SK-N-SH (cell line): ENCODE measurements at regions not wholly inside any gene's neighbourhood (a gene's known extent, or its start where the extent isn't known, plus 50 kb on each side); places are given as distances from the start of the nearest gene placed in this dataset.

Experiments used
- CTCF ChIA-PET: fragments of 300-600, 350-600 bp; formaldehyde crosslinking; extraction: SDS; loops from one replicate; lab custom pipeline; 2021; lab: Yijun Ruan, JAX
- POLR2A ChIA-PET: fragments of 350-600 bp; sonication (Branson Sonifier 250); formaldehyde crosslinking; extraction: SDS; loops from one replicate; lab custom pipeline; 2020; ENCODE audit warnings: antibody characterized with exemption, inconsistent platforms; lab: Yijun Ruan, JAX
- DNase-seq: peaks from one replicate; pipeline ENCODE4 v3.0.0; 2012
- H2AFZ ChIP-seq: fragments of 200-600 bp; sonication (generic); 2 replicates; pipeline ENCODE4 v1.8.1; 2016; ENCODE audit warnings: antibody characterized with exemption, mild to moderate bottlenecking, low read depth
- H3F3A ChIP-seq: fragments of 200-600 bp; sonication (generic); replicated peaks from 2 replicates; pipeline ENCODE3; 2016; ENCODE audit warnings: antibody characterized with exemption, mild to moderate bottlenecking; ENCODE audit not compliant: insufficient read depth
- H3K27ac ChIP-seq, 2 experiments: fragments of 200-500 bp in 1 of 2; fragments of 200-600 bp in 1 of 2; sonication (Bioruptor generic) in 1 of 2; sonication (generic), shearing (Covaris generic) in 1 of 2; 2 replicates each; pipeline versions ENCODE4 v1.5.1 to v1.6.1; 2014 to 2016; ENCODE audit warnings: low read depth in 2 of 2, inconsistent platforms in 1 of 2, low read length in 1 of 2, mild to moderate bottlenecking in 1 of 2, mixed read lengths in 1 of 2
- H3K27me3 ChIP-seq: fragments of 200-600 bp; sonication (generic), shearing (Covaris generic); 2 replicates; pipeline ENCODE4 v1.6.1; 2016; ENCODE audit warnings: mixed run types; ENCODE audit not compliant: insufficient read depth
- H3K36me3 ChIP-seq, 2 experiments: fragments of 200-500 bp in 1 of 2; fragments of 200-600 bp in 1 of 2; sonication (Bioruptor generic) in 1 of 2; sonication (generic) in 1 of 2; replicated peaks in 1 of 2; 2 replicates each; pipeline versions ENCODE3 to v1.5.1; 2014 to 2016; ENCODE audit warnings: low read length in 1 of 2, mild to moderate bottlenecking in 1 of 2; ENCODE audit not compliant: insufficient read depth in 2 of 2, control insufficient read depth in 1 of 2
- H3K4me1 ChIP-seq, 2 experiments: fragments of 200-500 bp in 1 of 2; fragments of 200-600 bp in 1 of 2; sonication (Bioruptor generic) in 1 of 2; sonication (generic), shearing (Covaris generic) in 1 of 2; 2 replicates each; pipeline versions ENCODE4 v1.5.1 to v1.6.1; 2014 to 2016; ENCODE audit warnings: low read depth in 1 of 2, low read length in 1 of 2, mixed run types in 1 of 2; ENCODE audit not compliant: insufficient read depth in 2 of 2, control insufficient read depth in 1 of 2
- H3K4me2 ChIP-seq: fragments of 200-600 bp; sonication (generic), shearing (Covaris generic); 2 replicates; pipeline ENCODE4 v1.6.1; 2017; ENCODE audit warnings: mixed run types
- H3K4me3 ChIP-seq, 2 experiments: fragments of 200-500 bp in 1 of 2; fragments of 200-600 bp in 1 of 2; sonication (Bioruptor generic) in 1 of 2; sonication (generic), shearing (Covaris generic) in 1 of 2; 2 replicates each; pipeline versions ENCODE4 v1.5.1 to v1.8.1; 2014 to 2016; ENCODE audit warnings: low read depth in 2 of 2, inconsistent platforms in 1 of 2, low read length in 1 of 2, mild to moderate bottlenecking in 1 of 2, mixed read lengths in 1 of 2, moderate library complexity in 1 of 2
- H3K79me2 ChIP-seq: fragments of 200-600 bp; sonication (generic); 2 replicates; pipeline ENCODE4 v1.8.1; 2017; ENCODE audit warnings: mild to moderate bottlenecking; ENCODE audit not compliant: insufficient read depth
- H3K9ac ChIP-seq: fragments of 200-600 bp; sonication (generic); 2 replicates; pipeline ENCODE4 v1.6.1; 2017; ENCODE audit warnings: mixed run types
- H3K9me2 ChIP-seq: fragments of 200-600 bp; sonication (generic); 2 replicates; pipeline ENCODE4 v1.6.1; 2017; ENCODE audit warnings: mixed run types
- H3K9me3 ChIP-seq: fragments of 200-600 bp; sonication (generic); 2 replicates; pipeline ENCODE4 v1.6.1; 2017; ENCODE audit warnings: mixed run types, mild to moderate bottlenecking, moderate library complexity
- H4K20me1 ChIP-seq: fragments of 200-600 bp; sonication (generic); 2 replicates; pipeline ENCODE4 v1.6.1; 2017; ENCODE audit warnings: mild to moderate bottlenecking, mixed run types; ENCODE audit not compliant: insufficient read depth
- CTCF ChIP-seq: fragments of 200-600 bp; sonication (generic); IDR thresholded peaks from 2 replicates; pipeline ENCODE4 v1.6.1; 2017; ENCODE audit warnings: antibody characterized with exemption, mild to moderate bottlenecking, moderate library complexity
- ELF1 ChIP-seq: IDR thresholded peaks from 2 replicates; pipeline ENCODE4 v1.4.0; 2012
- EZH2phosphoT487 ChIP-seq: fragments of 200-600 bp; sonication (generic); IDR thresholded peaks from 2 replicates; pipeline ENCODE4 v1.6.1; 2017; ENCODE audit warnings: low read depth, mixed run types, mild to moderate bottlenecking, antibody characterized with exemption, moderate library complexity, borderline replicate concordance
- FOXJ3 ChIP-seq: sonication (generic); formaldehyde crosslinking; IDR thresholded peaks from 2 replicates; pipeline ENCODE4 v1.5.1; 2020; ENCODE audit warnings: mild to moderate bottlenecking, missing genetic modification reagents
- FOXM1 ChIP-seq: IDR thresholded peaks from 2 replicates; pipeline ENCODE4 v1.4.0; 2012; ENCODE audit warnings: low read depth, mild to moderate bottlenecking
- GABPA ChIP-seq: IDR thresholded peaks from 2 replicates; pipeline ENCODE4 v1.4.0; 2012; ENCODE audit warnings: low read depth, mild to moderate bottlenecking
- GATA2 ChIP-seq: sonication (generic); formaldehyde crosslinking; IDR thresholded peaks from 2 replicates; pipeline ENCODE4 v1.5.0; 2020; ENCODE audit warnings: mild to moderate bottlenecking, missing genetic modification reagents
- IRF3 ChIP-seq: fragments of 150-350 bp; IDR thresholded peaks from 2 replicates; pipeline ENCODE4 v1.6.1; 2016; ENCODE audit warnings: mild to moderate bottlenecking, low read depth, low read length
- JUND ChIP-seq: IDR thresholded peaks from 2 replicates; pipeline ENCODE4 v1.4.0; 2012
- MEF2A ChIP-seq: IDR thresholded peaks from 2 replicates; pipeline ENCODE4 v1.4.0; 2012; ENCODE audit warnings: low read depth, borderline replicate concordance
- MXI1 ChIP-seq: IDR thresholded peaks from 2 replicates; pipeline ENCODE4 v1.6.1; 2012; ENCODE audit warnings: mild to moderate bottlenecking, low read depth, low read length, improper control_type of control experiment
- NFIC ChIP-seq: IDR thresholded peaks from 2 replicates; pipeline ENCODE4 v1.4.0; 2012; ENCODE audit warnings: borderline replicate concordance
- PBX3 ChIP-seq: IDR thresholded peaks from 2 replicates; pipeline ENCODE4; 2012
- RAD21 ChIP-seq: IDR thresholded peaks from 2 replicates; pipeline ENCODE4 v1.6.1; 2012; ENCODE audit warnings: mild to moderate bottlenecking, low read length
- RCOR1 ChIP-seq: fragments of 150-350 bp; IDR thresholded peaks from 2 replicates; pipeline ENCODE4 v1.6.1; 2017; ENCODE audit warnings: antibody characterized with exemption, low read length
- SIN3A ChIP-seq: IDR thresholded peaks from 2 replicates; pipeline ENCODE4 v1.6.1; 2012; ENCODE audit warnings: low read depth, mild to moderate bottlenecking, low read length, moderate library complexity, borderline replicate concordance
- SMC3 ChIP-seq: IDR thresholded peaks from 2 replicates; pipeline ENCODE4 v1.6.1; 2012; ENCODE audit warnings: low read depth, low read length, improper control_type of control experiment
- USF1 ChIP-seq: IDR thresholded peaks from 2 replicates; pipeline ENCODE4 v1.4.0; 2012; ENCODE audit warnings: low read depth, borderline replicate concordance
- USF2 ChIP-seq: fragments of 150-350 bp; IDR thresholded peaks from 2 replicates; pipeline ENCODE4 v1.6.1; 2017; ENCODE audit warnings: antibody characterized with exemption, low read length, low read depth, borderline replicate concordance
- WGBS: methylation state at CpG from one replicate; pipeline ENCODE4 v1.1.6; 2017; ENCODE audit warnings: low lambda C conversion rate; 5-methylcytosine and 5-hydroxymethylcytosine counted together

- no peaks in the 10 kb centered on the region for H4K20me1 ChIP-seq
- H3K9me2 ChIP-seq: no peaks in the 10 kb centered on the region
- no peaks in the 10 kb centered on the region for H3K79me2 ChIP-seq
- H3K9ac ChIP-seq: no peak overlapping the region
- H2AFZ ChIP-seq: no peak overlapping the region
- H3K27me3 ChIP-seq: peaks cover 16% of the 10 kb centered on the region
- no peaks in the 10 kb centered on the region for H3K4me1 ChIP-seq
- ChIA-PET POLR2A (no interaction called here), CTCF (interaction anchor here (2.7 kb wide), 1 partner anchor 25 kb away, joined by 11 read pairs; no protein-coding TSS in a partner anchor)
- no peak for TF ChIP-seq USF2
- TF ChIP-seq FOXJ3 (CRISPR knock-in tag): no peak
- TF ChIP-seq FOXM1: no peak
- TF ChIP-seq PBX3: no peak
- no peak for TF ChIP-seq JUND
- TF ChIP-seq GATA2: no peak
- TF ChIP-seq IRF3: no peak
- no peak for TF ChIP-seq SIN3A
- TF ChIP-seq GABPA: no peak
- TF ChIP-seq MEF2A: no peak
- no peak for TF ChIP-seq USF1
- TF ChIP-seq NFIC: no peak
- no peak for TF ChIP-seq SMC3
- no peak for TF ChIP-seq EZH2phosphoT487
- TF ChIP-seq ELF1: no peak
- H3K36me3 ChIP-seq: no peaks in the 10 kb centered on the region
- no peak overlapping the region for H3K27ac ChIP-seq
- WGBS: 31% methylated on average over 4 of the region's 8 CpGs
- no peak for DNase-seq
- no peaks in the 10 kb centered on the region for H3F3A ChIP-seq
- no peaks in the 10 kb centered on the region for H3K9me3 ChIP-seq
- H3K4me2 ChIP-seq: no peak overlapping the region
- no peak overlapping the region for H3K4me3 ChIP-seq
Observed at GRCh38 chr2:121120411-121120810, 164.6 kb downstream of the TFCP2L1 start.

- Histone ChIP-seq H4K20me1 (no peaks in the 10 kb centered on the region), H3F3A (no peaks in the 10 kb centered on the region)
- POLR2A ChIA-PET: no interaction called here
- TF ChIP-seq FOXJ3 (CRISPR knock-in tag) (no peak), RCOR1 (no peak), SIN3A (no peak), JUND (no peak), CTCF (no peak), GABPA (no peak), RAD21 (no peak), MXI1 (no peak)
- TF ChIP-seq, all 33 proteins: peak for 0
- Histone ChIP-seq H3K9ac (no peak overlapping the region), H3K4me1 (no peaks in the 10 kb centered on the region), H3K9me3 (no peaks in the 10 kb centered on the region), H3K36me3 (no peaks in the 10 kb centered on the region), H2AFZ (no peak overlapping the region), H3K79me2 (no peaks in the 10 kb centered on the region), H3K4me3 (no peak overlapping the region), H3K9me2 (no peaks in the 10 kb centered on the region), H3K27me3 (peaks cover 18% of the 10 kb centered on the region), H3K27ac (no peak overlapping the region), H3K4me2 (no peak overlapping the region)
- DNase-seq: no peak
- WGBS: 50% methylated on average over 7 of the region's 8 CpGs
- CTCF ChIA-PET: interaction anchor here (2.7 kb wide), 1 partner anchor 26 kb away, joined by 11 read pairs; no protein-coding TSS in a partner anchor
Observed at GRCh38 chr2:121120991-121121390, 164.0 kb downstream of the TFCP2L1 start.
